WTC11 (cell line): ENCODE measurements at regions not wholly inside any gene's neighbourhood (a gene's known extent, or its start where the extent isn't known, plus 50 kb on each side); places are given as distances from the start of the nearest gene placed in this dataset.

Experiments
- SMAD3 ChIP-seq: sonication (generic); formaldehyde crosslinking; IDR thresholded peaks from 2 replicates; pipeline ENCODE4 v1.8.0; 2022; ENCODE audit warnings: missing genetic modification reagents, mild to moderate bottlenecking, borderline replicate concordance
- ZNF121 ChIP-seq: sonication (generic); formaldehyde crosslinking; IDR thresholded peaks from 2 replicates; pipeline ENCODE4 v1.8.0; 2023; ENCODE audit warnings: missing genetic modification reagents
- ZNF317 ChIP-seq: sonication (generic); formaldehyde crosslinking; IDR thresholded peaks from 2 replicates; pipeline ENCODE4 v1.8.1; 2023; ENCODE audit warnings: low read depth, mild to moderate bottlenecking, moderate library complexity, missing genetic modification reagents, borderline replicate concordance
- TF ChIP-seq, protein P1 (sequence below): fragments of 200-600 bp; IDR thresholded peaks from 2 replicates; pipeline ENCODE4 v1.8.0; 2022; ENCODE audit warnings: antibody characterized with exemption
- TF ChIP-seq, protein P2 (sequence below): sonication (generic); formaldehyde crosslinking; IDR thresholded peaks from 2 replicates; pipeline ENCODE4 v1.8.0; 2022; ENCODE audit warnings: mild to moderate bottlenecking, missing genetic modification reagents
- TF ChIP-seq, protein P3 (sequence below): sonication (generic); formaldehyde crosslinking; IDR thresholded peaks from 2 replicates; pipeline ENCODE4 v1.8.1; 2022; ENCODE audit warnings: missing genetic modification reagents, borderline replicate concordance
- TF ChIP-seq, protein P4 (sequence below): sonication (generic); formaldehyde crosslinking; IDR thresholded peaks from 2 replicates; pipeline ENCODE4 v1.8.0; 2022; ENCODE audit warnings: mild to moderate bottlenecking, missing genetic modification reagents

DNA sequence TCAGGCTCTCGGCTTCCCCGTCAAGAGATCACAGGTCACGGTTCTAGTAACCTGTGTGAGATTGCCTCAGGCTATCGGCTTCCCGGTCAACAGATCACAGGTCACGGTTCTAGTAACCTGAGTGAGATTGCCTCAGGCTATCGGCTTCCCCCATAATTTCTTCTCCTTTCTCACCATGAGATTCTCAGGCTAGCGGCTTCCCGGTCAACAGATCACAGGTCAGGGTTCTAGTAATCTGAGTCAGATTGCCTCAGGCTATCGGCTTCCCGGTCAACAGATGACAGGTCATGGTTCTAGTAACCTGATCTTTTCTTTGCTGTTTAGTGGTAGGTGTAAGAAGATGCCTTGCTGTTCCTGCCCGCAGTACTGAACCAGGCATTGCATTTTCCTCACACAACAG, 418.2 kb upstream of the ZNF717 start:
- no peak for TF ChIP-seq ZNF317 (CRISPR knock-in tag)
- no peak for TF ChIP-seq ZNF121 (CRISPR knock-in tag)
- TF ChIP-seq, protein P1, sequence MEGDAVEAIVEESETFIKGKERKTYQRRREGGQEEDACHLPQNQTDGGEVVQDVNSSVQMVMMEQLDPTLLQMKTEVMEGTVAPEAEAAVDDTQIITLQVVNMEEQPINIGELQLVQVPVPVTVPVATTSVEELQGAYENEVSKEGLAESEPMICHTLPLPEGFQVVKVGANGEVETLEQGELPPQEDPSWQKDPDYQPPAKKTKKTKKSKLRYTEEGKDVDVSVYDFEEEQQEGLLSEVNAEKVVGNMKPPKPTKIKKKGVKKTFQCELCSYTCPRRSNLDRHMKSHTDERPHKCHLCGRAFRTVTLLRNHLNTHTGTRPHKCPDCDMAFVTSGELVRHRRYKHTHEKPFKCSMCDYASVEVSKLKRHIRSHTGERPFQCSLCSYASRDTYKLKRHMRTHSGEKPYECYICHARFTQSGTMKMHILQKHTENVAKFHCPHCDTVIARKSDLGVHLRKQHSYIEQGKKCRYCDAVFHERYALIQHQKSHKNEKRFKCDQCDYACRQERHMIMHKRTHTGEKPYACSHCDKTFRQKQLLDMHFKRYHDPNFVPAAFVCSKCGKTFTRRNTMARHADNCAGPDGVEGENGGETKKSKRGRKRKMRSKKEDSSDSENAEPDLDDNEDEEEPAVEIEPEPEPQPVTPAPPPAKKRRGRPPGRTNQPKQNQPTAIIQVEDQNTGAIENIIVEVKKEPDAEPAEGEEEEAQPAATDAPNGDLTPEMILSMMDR, result no peak
- TF ChIP-seq, protein P2, sequence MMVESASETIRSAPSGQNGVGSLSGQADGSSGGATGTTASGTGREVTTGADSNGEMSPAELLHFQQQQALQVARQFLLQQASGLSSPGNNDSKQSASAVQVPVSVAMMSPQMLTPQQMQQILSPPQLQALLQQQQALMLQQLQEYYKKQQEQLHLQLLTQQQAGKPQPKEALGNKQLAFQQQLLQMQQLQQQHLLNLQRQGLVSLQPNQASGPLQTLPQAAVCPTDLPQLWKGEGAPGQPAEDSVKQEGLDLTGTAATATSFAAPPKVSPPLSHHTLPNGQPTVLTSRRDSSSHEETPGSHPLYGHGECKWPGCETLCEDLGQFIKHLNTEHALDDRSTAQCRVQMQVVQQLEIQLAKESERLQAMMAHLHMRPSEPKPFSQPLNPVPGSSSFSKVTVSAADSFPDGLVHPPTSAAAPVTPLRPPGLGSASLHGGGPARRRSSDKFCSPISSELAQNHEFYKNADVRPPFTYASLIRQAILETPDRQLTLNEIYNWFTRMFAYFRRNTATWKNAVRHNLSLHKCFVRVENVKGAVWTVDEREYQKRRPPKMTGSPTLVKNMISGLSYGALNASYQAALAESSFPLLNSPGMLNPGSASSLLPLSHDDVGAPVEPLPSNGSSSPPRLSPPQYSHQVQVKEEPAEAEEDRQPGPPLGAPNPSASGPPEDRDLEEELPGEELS (CRISPR knock-in tag), result no peak
- TF ChIP-seq, protein P3, sequence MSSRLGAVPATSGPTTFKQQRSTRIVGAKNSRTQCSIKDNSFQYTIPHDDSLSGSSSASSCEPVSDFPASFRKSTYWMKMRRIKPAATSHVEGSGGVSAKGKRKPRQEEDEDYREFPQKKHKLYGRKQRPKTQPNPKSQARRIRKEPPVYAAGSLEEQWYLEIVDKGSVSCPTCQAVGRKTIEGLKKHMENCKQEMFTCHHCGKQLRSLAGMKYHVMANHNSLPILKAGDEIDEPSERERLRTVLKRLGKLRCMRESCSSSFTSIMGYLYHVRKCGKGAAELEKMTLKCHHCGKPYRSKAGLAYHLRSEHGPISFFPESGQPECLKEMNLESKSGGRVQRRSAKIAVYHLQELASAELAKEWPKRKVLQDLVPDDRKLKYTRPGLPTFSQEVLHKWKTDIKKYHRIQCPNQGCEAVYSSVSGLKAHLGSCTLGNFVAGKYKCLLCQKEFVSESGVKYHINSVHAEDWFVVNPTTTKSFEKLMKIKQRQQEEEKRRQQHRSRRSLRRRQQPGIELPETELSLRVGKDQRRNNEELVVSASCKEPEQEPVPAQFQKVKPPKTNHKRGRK (CRISPR knock-in tag), result no peak
- no peak for TF ChIP-seq SMAD3 (CRISPR knock-in tag)
- TF ChIP-seq, protein P4, sequence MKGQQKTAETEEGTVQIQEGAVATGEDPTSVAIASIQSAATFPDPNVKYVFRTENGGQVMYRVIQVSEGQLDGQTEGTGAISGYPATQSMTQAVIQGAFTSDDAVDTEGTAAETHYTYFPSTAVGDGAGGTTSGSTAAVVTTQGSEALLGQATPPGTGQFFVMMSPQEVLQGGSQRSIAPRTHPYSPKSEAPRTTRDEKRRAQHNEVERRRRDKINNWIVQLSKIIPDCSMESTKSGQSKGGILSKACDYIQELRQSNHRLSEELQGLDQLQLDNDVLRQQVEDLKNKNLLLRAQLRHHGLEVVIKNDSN (CRISPR knock-in tag), result no peak
